Cardiac fibroblast (primary cell): ENCODE measurements at regions not wholly inside any gene's neighbourhood (a gene's known extent, or its start where the extent isn't known, plus 50 kb on each side); places are given as distances from the start of the nearest gene placed in this dataset.

Experiments used
- DNase-seq, 2 donors: peaks; one replicate each; pipeline versions ENCODE4 v3.0.0 to v3.0.0-alpha.2; 2010; ENCODE audit warnings: low read depth in 2 of 2
- H3K4me3 ChIP-seq, 2 donors: replicated peaks in 1 of 2; 1 replicate in 1 of 2; 2 replicates in 1 of 2; pipeline ENCODE4 v1.5.1; 2011; ENCODE audit warnings: low read depth in 2 of 2, low read length in 2 of 2, mild to moderate bottlenecking in 2 of 2, moderate library complexity in 1 of 2
- TF ChIP-seq, protein P1 (sequence below): IDR thresholded peaks from one replicate; pipeline ENCODE4 v1.5.1; 2011; ENCODE audit warnings: low read depth, mild to moderate bottlenecking, low read length, inconsistent platforms

DNA sequence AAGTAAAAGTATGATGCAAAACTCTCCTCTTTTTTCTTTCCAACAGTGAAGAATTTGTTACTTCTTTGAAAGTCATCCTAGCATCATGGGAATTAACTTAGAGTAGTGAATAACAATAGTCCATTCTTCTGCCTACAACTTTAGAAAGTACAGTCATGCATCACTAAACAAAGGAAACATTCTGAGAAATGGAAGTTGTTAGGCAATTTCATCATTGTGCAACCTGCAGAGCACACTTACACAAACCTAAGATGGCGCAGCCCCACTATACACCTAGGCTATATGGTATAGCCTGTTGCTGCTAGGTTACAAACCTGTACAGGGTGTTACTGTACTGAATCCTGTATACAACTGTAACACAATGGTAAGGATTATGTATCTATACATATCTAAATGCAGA lies 1209.3 kb upstream of the C9orf72 start:
- peak; percentile 5 to 90 for DNase-seq
- no peak overlapping the region for H3K4me3 ChIP-seq
- TF ChIP-seq, protein P1, sequence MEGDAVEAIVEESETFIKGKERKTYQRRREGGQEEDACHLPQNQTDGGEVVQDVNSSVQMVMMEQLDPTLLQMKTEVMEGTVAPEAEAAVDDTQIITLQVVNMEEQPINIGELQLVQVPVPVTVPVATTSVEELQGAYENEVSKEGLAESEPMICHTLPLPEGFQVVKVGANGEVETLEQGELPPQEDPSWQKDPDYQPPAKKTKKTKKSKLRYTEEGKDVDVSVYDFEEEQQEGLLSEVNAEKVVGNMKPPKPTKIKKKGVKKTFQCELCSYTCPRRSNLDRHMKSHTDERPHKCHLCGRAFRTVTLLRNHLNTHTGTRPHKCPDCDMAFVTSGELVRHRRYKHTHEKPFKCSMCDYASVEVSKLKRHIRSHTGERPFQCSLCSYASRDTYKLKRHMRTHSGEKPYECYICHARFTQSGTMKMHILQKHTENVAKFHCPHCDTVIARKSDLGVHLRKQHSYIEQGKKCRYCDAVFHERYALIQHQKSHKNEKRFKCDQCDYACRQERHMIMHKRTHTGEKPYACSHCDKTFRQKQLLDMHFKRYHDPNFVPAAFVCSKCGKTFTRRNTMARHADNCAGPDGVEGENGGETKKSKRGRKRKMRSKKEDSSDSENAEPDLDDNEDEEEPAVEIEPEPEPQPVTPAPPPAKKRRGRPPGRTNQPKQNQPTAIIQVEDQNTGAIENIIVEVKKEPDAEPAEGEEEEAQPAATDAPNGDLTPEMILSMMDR = no peak

DNA sequence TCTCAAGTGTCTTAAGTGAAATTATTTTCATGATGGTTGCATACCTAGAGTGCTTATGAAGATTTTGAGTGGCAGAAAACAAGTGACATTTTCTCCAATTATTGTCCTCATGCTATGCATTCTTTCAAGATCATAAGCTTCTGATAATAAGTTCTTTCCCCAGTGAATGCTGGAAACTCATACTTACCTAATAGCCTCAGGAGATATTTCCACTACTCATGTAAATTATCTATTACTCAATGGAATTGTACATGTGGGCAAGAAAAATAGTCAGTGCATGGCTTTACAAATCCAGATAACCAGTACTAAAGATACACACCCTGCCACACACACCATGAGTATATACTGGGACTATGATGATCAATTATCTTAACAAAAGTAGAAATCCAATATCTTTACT lies 1219.4 kb upstream of the C9orf72 start:
- DNase-seq = no peak
- TF ChIP-seq, protein P1 = no peak

GRCh38 chr9:28799876-28800275 lies 1226.6 kb upstream of the C9orf72 start:
- no peak for DNase-seq
- TF ChIP-seq, protein P1 = no peak
- H3K4me3 ChIP-seq = no peak overlapping the region

More for the DNA sequence above, 1219.4 kb upstream of the C9orf72 start:
- H3K4me3 ChIP-seq = no peak overlapping the region

DNA sequence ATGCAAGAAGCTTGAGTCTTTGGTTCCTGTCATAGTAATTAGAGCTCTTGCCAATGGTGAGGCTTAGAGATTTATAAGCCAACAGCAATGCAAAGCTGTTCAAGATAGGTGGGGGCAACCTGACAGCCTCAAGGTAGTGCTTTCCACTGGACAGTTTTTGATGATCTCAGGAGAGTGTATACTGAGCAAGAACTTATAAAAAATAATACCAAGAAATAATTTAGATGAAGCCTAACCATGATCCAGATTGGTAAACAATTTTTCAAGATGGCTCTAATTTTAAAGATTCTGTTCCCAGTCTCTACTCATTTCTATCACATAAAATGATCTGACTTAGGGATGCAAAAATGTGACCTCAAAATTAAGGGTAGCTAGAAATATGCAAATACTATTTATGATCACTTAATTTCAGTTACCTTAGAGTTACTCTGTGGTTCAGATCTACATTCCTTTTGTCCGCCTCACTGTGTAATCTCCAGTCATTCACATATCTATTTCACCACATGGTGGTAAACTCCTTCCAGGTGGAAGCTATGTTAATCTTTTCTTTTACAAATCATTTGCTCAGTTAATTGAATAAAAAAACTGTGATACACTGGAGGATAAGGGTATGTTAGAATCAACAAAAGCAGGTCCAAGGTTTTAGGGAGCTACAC lies 1228.0 kb upstream of the C9orf72 start:
- TF ChIP-seq, protein P1 = no peak
- no peak overlapping the region for H3K4me3 ChIP-seq
- no peak for DNase-seq

- no peak for DNase-seq
- TF ChIP-seq, protein P1 = no peak
- H3K4me3 ChIP-seq = no peak overlapping the region
Observed at GRCh38 chr9:28805197-28805596, 1231.9 kb upstream of the C9orf72 start.

GRCh38 chr9:28808042-28808441 lies 1234.8 kb upstream of the C9orf72 start:
- TF ChIP-seq, protein P1 = no peak
- no peak overlapping the region for H3K4me3 ChIP-seq
- peak; percentile 13 to 75 for DNase-seq

DNA sequence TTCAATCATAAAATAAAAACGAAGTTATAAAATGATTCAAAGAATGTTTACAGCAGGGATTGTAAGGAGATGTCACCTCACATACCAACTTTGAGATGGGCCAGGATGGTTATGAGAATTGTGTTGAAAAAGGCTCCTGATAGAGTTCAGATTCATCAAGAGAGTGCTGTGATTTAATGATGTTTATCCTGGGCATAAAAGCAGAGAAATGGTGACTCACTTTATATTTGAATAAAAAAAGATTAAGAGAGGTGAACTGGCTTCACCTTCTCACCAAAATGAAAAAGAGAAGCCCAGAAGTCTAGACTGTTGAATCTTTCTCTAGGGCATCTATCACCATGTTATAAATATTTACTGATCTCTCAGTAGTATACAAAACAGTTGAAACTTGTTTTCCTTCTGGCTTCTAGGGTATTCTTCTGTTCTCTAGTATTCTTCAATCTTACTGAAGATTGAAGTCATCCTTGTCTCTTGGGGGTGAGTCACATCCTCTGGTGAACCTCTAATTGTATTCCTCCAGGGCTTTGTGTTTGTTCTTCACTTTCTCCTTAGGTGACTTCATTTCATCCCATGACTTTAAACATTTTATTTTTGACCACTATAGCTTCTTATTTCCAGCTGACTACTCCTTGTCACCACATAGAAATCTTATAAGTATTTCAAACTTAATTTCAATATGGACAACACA lies 1237.3 kb upstream of the C9orf72 start:
- no peak overlapping the region for H3K4me3 ChIP-seq
- TF ChIP-seq, protein P1 = no peak
- DNase-seq = peak in 1 of 2 donors; percentile 87
